Adrenal gland (tissue), 9 donors: ENCODE measurements at regions not wholly inside any gene's neighbourhood (a gene's known extent, or its start where the extent isn't known, plus 50 kb on each side); places are given as distances from the start of the nearest gene placed in this dataset.

Experiments used
- DNase-seq, 7 donors: peaks; one replicate each; pipeline ENCODE4 v3.0.0-alpha.2; 2019 to 2020
- H3K27ac ChIP-seq, 5 donors: fragments of 200-600 bp; sonication (generic) in 4 of 5; 1 replicate in 3 of 5; 2 replicates in 2 of 5; pipeline versions ENCODE4 v1.5.1 to v1.8.0; 2016 to 2020; ENCODE audit warnings: mild to moderate bottlenecking in 1 of 5
- H3K27me3 ChIP-seq: fragments of 200-600 bp; 2 replicates; pipeline ENCODE4 v1.8.0; 2021
- H3K36me3 ChIP-seq, 2 donors: fragments of 200-600 bp; replicated peaks in 1 of 2; 1 replicate in 1 of 2; 2 replicates in 1 of 2; pipeline versions ENCODE4 v1.5.1 to v1.8.0; 2018 to 2022
- H3K4me1 ChIP-seq, 2 donors: fragments of 200-600 bp; replicated peaks in 1 of 2; 1 replicate in 1 of 2; 2 replicates in 1 of 2; pipeline versions ENCODE4 v1.5.1 to v1.8.0; 2018 to 2021
- H3K4me3 ChIP-seq, 4 donors: fragments of 200-600 bp; sonication (generic) in 3 of 4; one replicate each; pipeline ENCODE4 v1.5.1; 2016 to 2018
- H3K9me3 ChIP-seq, 3 donors: fragments of 200-600 bp; sonication (generic) in 1 of 3; replicated peaks in 1 of 3; 1 replicate in 2 of 3; 2 replicates in 1 of 3; pipeline versions ENCODE4 v1.5.1 to v1.8.0; 2016 to 2021
- CTCF ChIP-seq, 6 experiments: fragments of 450-650 bp in 4 of 6; fragments of 200-600 bp in 2 of 6; sonication (generic) in 1 of 6; IDR thresholded peaks; 1 replicate in 5 of 6; 2 replicates in 1 of 6; pipeline versions ENCODE4 v1.5.1 to v1.8.0; 2016 to 2021; ENCODE audit warnings: antibody characterized with exemption in 6 of 6, mild to moderate bottlenecking in 2 of 6, moderate library complexity in 1 of 6
- POLR2A ChIP-seq, 2 donors: fragments of 450-650 bp; IDR thresholded peaks; one replicate each; pipeline ENCODE4 v1.6.1; 2017; ENCODE audit warnings: antibody characterized with exemption in 2 of 2, mild to moderate bottlenecking in 2 of 2, moderate library complexity in 1 of 2
- WGBS, 4 donors: extraction: QIAGEN DNeasy Blood & Tissue Kit in 2 of 4; methylation state at CpG; one replicate each; pipeline versions ENCODE4 v1.1.5 to v1.1.7; 2013 to 2017; 5-methylcytosine and 5-hydroxymethylcytosine counted together
- intact Hi-C, 2 donors: fragments of 100-400 bp; cut with DNase I; formaldehyde crosslinking; loops; one replicate each; pipeline versions ENCODE4 v1.14.1 to v1.15.0; 2022 to 2023
- donor health status: healthy with polysubstance abuse.
- donor health status: Bipolar disorder and iron deficiency.
- donor health status: DM: yes; HTN: yes; CAD: no.
- donor health status: DM: no; HTN: no; CAD: no.
- donor health status: DM: no; HTN: no; CAD: no.

GRCh38 chr10:91049988-91050360 is 129.1 kb upstream of the ANKRD1 start:
- 18 to 45% (median 30%) methylated on average over 2 of the region's 2 CpGs for WGBS, 4 donors
- Histone ChIP-seq H3K4me1 (peaks cover 33 to 68% of the 10 kb centered on the region in 2 donors), H3K4me3 (no peak overlapping the region), H3K27ac (peak overlapping the region; percentile 65 to 87 (median 83)), H3K9me3 (no peaks in the 10 kb centered on the region), H3K27me3 (no peaks in the 10 kb centered on the region), H3K36me3 (no peaks in the 10 kb centered on the region)
- no peak for TF ChIP-seq CTCF (IDR thresholded peaks at IDR 0.05)
- no peak for TF ChIP-seq POLR2A (IDR thresholded peaks at IDR 0.05)
- intact Hi-C loops: loop anchor here in 1 of 2 donors (10.0 kb wide), 1 partner anchor 195 kb away; no protein-coding TSS in a partner anchor
- DNase-seq: no peak

GRCh38 chr10:91050371-91051034 is 129.6 kb upstream of the ANKRD1 start:
- no peaks in the 10 kb centered on the region for H3K36me3 ChIP-seq
- H3K9me3 ChIP-seq: no peaks in the 10 kb centered on the region
- no peak overlapping the region for H3K4me3 ChIP-seq
- intact Hi-C loops: no loop called here
- WGBS, 4 donors: 43 to 55% (median 50%) methylated on average over 6 of the region's 6 CpGs
- H3K27me3 ChIP-seq: no peaks in the 10 kb centered on the region
- DNase-seq: peak; percentile 51 to 84 (median 70)
- TF ChIP-seq CTCF (IDR thresholded peaks at IDR 0.05): no peak
- TF ChIP-seq POLR2A (IDR thresholded peaks at IDR 0.05): peak in 1 of 2 donors; percentile 6
- H3K27ac ChIP-seq: peak overlapping the region; percentile 65 to 87 (median 83)
- peaks cover 33 to 68% of the 10 kb centered on the region in 2 donors for H3K4me1 ChIP-seq

GRCh38 chr10:91051829-91052228 is 130.9 kb upstream of the ANKRD1 start:
- DNase-seq: peak; percentile 42 to 88 (median 77)
- intact Hi-C loops: no loop called here
- Histone ChIP-seq H3K27ac (peak overlapping the region; percentile 39 to 87 (median 83)), H3K4me1 (peaks cover 26 to 57% of the 10 kb centered on the region in 2 donors), H3K36me3 (no peaks in the 10 kb centered on the region), H3K9me3 (no peaks in the 10 kb centered on the region), H3K4me3 (no peak overlapping the region), H3K27me3 (no peaks in the 10 kb centered on the region)
- TF ChIP-seq CTCF (IDR thresholded peaks at IDR 0.05) (no peak), POLR2A (IDR thresholded peaks at IDR 0.05) (no peak)
- 7 to 25% (median 17%) methylated on average over 3 of the region's 3 CpGs for WGBS, 4 donors

- 49 to 89% (median 69%) methylated on average over 2 of the region's 2 CpGs for WGBS, 4 donors
- Histone ChIP-seq H3K4me1 (peaks cover 14 to 33% of the 10 kb centered on the region in 2 donors), H3K9me3 (no peaks in the 10 kb centered on the region), H3K36me3 (no peaks in the 10 kb centered on the region), H3K27ac (no peak overlapping the region), H3K4me3 (no peak overlapping the region), H3K27me3 (no peaks in the 10 kb centered on the region)
- DNase-seq: no peak
- TF ChIP-seq POLR2A (IDR thresholded peaks at IDR 0.05) (no peak), CTCF (IDR thresholded peaks at IDR 0.05) (no peak)
- intact Hi-C loops: no loop called here
These were observed 133.4 kb upstream of the ANKRD1 start for GRCh38 chr10:91054325-91054724.
